Forelimb muscle (tissue), 1 donor: ENCODE measurements at regions not wholly inside any gene's neighbourhood (a gene's known extent, or its start where the extent isn't known, plus 50 kb on each side); places are given as distances from the start of the nearest gene placed in this dataset.

Source experiments
- DNase-seq: peaks from one replicate; pipeline ENCODE4 v3.0.0-alpha.2; 2013; ENCODE audit warnings: low read depth

- no peak for DNase-seq
These were observed 200.7 kb upstream of the PIK3C3 start for GRCh38 chr18:41754332-41754731.

GRCh38 chr18:41753826-41754225, 201.2 kb upstream of the PIK3C3 start:
- DNase-seq, result no peak

- DNase-seq, result no peak
These were observed 202.2 kb upstream of the PIK3C3 start for GRCh38 chr18:41752826-41753225.

GRCh38 chr18:41751652-41752051, 203.4 kb upstream of the PIK3C3 start:
- no peak for DNase-seq

- no peak for DNase-seq
These were observed 203.9 kb upstream of the PIK3C3 start for GRCh38 chr18:41751161-41751560.

GRCh38 chr18:41747723-41748242, 207.3 kb upstream of the PIK3C3 start:
- DNase-seq, result no peak

- DNase-seq, result no peak
These were observed 209.6 kb upstream of the PIK3C3 start for GRCh38 chr18:41745166-41746049.

- DNase-seq, result no peak
These were observed 210.5 kb upstream of the PIK3C3 start for GRCh38 chr18:41744421-41745030.

- no peak for DNase-seq
These were observed 217.8 kb upstream of the PIK3C3 start for GRCh38 chr18:41737218-41737617.

GRCh38 chr18:41734917-41735316, 220.1 kb upstream of the PIK3C3 start:
- no peak for DNase-seq

- DNase-seq, result no peak
These were observed 222.7 kb upstream of the PIK3C3 start for GRCh38 chr18:41732356-41732755.

- no peak for DNase-seq
These were observed 223.2 kb upstream of the PIK3C3 start for GRCh38 chr18:41731884-41732283.

- no peak for DNase-seq
These were observed 230.8 kb upstream of the PIK3C3 start for GRCh38 chr18:41724195-41724594.

GRCh38 chr18:41721103-41721790, 233.8 kb upstream of the PIK3C3 start:
- no peak for DNase-seq

- no peak for DNase-seq
These were observed 234.8 kb upstream of the PIK3C3 start for GRCh38 chr18:41720226-41720625.

- DNase-seq, result no peak
These were observed 235.2 kb upstream of the PIK3C3 start for GRCh38 chr18:41719808-41720207.

- no peak for DNase-seq
These were observed 240.2 kb upstream of the PIK3C3 start for GRCh38 chr18:41714872-41715271.

GRCh38 chr18:41713969-41714825, 240.8 kb upstream of the PIK3C3 start:
- DNase-seq, result no peak

GRCh38 chr18:41706301-41706700, 248.7 kb upstream of the PIK3C3 start:
- DNase-seq, result no peak

- DNase-seq, result no peak
These were observed 251.1 kb upstream of the PIK3C3 start for GRCh38 chr18:41703744-41704530.

- DNase-seq, result no peak
These were observed 254.6 kb upstream of the PIK3C3 start for GRCh38 chr18:41700416-41700815.
